ENCODE measurements at regions not wholly inside any gene's neighbourhood (a gene's known extent, or its start where the extent isn't known, plus 50 kb on each side); places are given as distances from the start of the nearest gene placed in this dataset.

DNA sequence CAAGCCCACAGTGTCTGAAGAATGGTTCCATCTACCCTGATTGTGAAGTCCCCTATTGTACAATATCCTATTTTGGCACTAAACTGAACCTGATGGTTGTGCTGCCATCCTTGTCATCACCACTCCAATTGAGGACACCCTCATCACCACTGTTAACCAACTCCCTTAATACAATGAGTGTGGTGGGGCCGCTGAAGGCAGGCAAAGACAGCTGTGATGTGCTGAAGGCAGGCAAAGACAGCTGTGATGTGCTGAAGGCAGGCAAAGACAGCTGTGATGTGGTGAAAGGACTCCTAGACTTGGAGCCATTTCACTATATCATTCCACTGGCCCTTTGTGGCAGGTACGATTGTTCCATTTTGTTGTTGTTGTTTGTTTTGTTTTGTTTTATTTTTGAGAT, 481.6 kb downstream of the SOX6 start:
- TF ChIP-seq, protein P1, sequence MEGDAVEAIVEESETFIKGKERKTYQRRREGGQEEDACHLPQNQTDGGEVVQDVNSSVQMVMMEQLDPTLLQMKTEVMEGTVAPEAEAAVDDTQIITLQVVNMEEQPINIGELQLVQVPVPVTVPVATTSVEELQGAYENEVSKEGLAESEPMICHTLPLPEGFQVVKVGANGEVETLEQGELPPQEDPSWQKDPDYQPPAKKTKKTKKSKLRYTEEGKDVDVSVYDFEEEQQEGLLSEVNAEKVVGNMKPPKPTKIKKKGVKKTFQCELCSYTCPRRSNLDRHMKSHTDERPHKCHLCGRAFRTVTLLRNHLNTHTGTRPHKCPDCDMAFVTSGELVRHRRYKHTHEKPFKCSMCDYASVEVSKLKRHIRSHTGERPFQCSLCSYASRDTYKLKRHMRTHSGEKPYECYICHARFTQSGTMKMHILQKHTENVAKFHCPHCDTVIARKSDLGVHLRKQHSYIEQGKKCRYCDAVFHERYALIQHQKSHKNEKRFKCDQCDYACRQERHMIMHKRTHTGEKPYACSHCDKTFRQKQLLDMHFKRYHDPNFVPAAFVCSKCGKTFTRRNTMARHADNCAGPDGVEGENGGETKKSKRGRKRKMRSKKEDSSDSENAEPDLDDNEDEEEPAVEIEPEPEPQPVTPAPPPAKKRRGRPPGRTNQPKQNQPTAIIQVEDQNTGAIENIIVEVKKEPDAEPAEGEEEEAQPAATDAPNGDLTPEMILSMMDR (IDR thresholded peaks at IDR 0.05), result no peak
- no peak overlapping the region for H3K27ac ChIP-seq
- H3K27me3 ChIP-seq, result no peaks in the 10 kb centered on the region
- no peaks in the 10 kb centered on the region for H3K36me3 ChIP-seq
- H3K9ac ChIP-seq (ENCODE audit: low read depth in 2 of 2, low read length in 2 of 2), result no peak overlapping the region
- no peaks in the 10 kb centered on the region for H3K4me1 ChIP-seq
- no peak overlapping the region for H3K4me3 ChIP-seq
- no peaks in the 10 kb centered on the region for H3K9me3 ChIP-seq
- DNase-seq, result no peak
- intact Hi-C loops (cut with DNase I), result no loop called here

DNA sequence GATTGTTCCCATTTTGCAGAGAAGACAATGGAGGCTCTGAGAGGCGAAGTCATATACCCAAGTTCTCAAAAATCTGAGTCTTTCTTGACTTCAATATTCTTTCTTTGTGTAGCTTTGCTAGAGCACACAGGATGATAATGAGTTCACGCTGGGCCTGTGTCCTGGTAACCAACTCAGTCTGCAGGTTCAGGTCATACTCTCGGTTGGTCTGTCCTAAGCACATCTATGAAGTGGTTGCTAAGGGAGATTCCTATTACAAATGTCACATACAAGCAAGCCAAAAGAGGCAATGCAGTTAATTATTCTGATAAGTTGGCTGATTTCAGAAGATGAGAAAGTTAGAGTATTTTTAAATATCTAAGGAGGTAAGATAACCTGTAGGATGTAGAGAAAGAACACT, 481.0 kb downstream of the SOX6 start:
- H3K27me3 ChIP-seq, result no peaks in the 10 kb centered on the region
- no peaks in the 10 kb centered on the region for H3K36me3 ChIP-seq
- intact Hi-C loops (cut with DNase I), result no loop called here

DNA sequence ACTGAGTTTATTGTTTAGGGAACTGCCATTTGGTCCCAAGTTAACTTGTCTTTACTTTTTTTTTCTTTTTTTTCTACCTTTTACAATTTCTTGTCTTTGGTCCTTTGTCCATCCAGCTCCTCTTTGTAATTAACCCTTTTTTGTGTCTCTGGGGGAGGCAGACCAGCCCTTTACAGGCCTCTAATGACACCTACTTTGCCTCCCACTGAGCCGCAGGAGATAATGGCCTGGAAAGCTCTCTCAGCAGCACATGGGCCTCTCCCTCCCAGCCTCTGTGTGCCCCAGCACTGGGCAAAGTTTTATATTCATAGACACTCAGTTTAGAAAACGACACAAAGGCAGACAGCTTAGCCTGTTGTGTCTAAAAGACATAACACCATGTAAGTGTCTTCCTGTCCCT, 480.4 kb downstream of the SOX6 start:
- no peaks in the 10 kb centered on the region for H3K9me3 ChIP-seq
- TF ChIP-seq, protein P1 (IDR thresholded peaks at IDR 0.05), result no peak
- H3K36me3 ChIP-seq, result no peaks in the 10 kb centered on the region
- H3K27me3 ChIP-seq, result no peaks in the 10 kb centered on the region
- H3K27ac ChIP-seq, result no peak overlapping the region
- intact Hi-C loops (cut with DNase I), result no loop called here
- no peak for DNase-seq
- no peaks in the 10 kb centered on the region for H3K4me1 ChIP-seq
- no peak overlapping the region for H3K4me3 ChIP-seq
- H3K9ac ChIP-seq (ENCODE audit: low read depth in 2 of 2, low read length in 2 of 2), result no peak overlapping the region

More for the DNA sequence above, 481.0 kb downstream of the SOX6 start:
- Histone ChIP-seq H3K9ac (ENCODE audit: low read depth in 2 of 2, low read length in 2 of 2) (no peak overlapping the region), H3K9me3 (no peaks in the 10 kb centered on the region), H3K27ac (no peak overlapping the region), H3K4me3 (no peak overlapping the region), H3K4me1 (no peaks in the 10 kb centered on the region)
- no peak for DNase-seq
- TF ChIP-seq, protein P1 (IDR thresholded peaks at IDR 0.05), result no peak

DNA sequence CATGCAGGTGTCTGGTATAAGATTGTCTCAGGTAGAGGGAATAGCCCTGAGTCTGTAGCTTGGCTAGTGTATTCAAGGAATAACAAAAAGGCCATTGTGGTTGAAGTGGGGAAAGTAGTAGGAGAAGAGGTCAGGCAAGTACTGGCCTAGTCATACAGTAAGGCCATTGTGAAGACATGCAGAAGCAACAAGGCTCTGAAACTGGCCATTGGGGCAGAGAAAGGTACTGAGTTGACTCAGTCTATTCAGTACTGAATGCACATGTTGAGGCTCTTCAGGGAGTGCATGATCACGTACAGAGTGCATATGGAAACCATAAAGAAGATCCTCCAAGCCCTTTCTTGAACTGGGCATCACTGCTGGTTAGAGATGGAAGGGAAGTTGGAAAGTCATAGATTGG, 477.6 kb downstream of the SOX6 start:
- no peaks in the 10 kb centered on the region for H3K4me1 ChIP-seq
- intact Hi-C loops (cut with DNase I), result no loop called here
- no peak overlapping the region for H3K27ac ChIP-seq
- TF ChIP-seq, protein P1 (IDR thresholded peaks at IDR 0.05), result no peak
- no peak for DNase-seq
- H3K27me3 ChIP-seq, result no peaks in the 10 kb centered on the region
- H3K36me3 ChIP-seq, result no peaks in the 10 kb centered on the region
- no peak overlapping the region for H3K9ac ChIP-seq (ENCODE audit: low read depth in 2 of 2, low read length in 2 of 2)
- no peaks in the 10 kb centered on the region for H3K9me3 ChIP-seq
- H3K4me3 ChIP-seq, result no peak overlapping the region

DNA sequence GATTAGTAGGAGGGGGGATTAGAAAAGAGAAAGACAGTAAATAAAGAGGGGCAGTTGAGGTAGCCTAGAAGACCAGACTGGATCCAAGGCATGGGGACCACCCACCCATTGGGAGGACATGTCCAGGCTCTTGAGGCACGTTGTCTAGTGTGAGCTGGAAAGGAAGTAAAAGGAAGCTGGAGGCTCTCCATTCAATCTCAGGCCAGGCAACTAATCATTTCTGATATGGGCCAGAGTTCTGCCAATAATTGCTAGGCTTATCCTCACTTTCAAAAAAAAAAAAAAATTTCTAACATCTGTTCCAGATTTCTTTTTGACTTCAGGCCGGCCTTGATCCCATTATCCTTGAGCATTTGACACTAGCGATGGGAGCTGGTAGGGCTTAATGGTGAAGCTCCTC, 476.1 kb downstream of the SOX6 start:
- TF ChIP-seq, protein P1 (IDR thresholded peaks at IDR 0.05), result no peak
- no peak for DNase-seq
- H3K27me3 ChIP-seq, result no peaks in the 10 kb centered on the region
- no peak overlapping the region for H3K27ac ChIP-seq
- H3K9ac ChIP-seq (ENCODE audit: low read depth in 2 of 2, low read length in 2 of 2), result no peak overlapping the region
- H3K4me1 ChIP-seq, result no peaks in the 10 kb centered on the region
- H3K36me3 ChIP-seq, result no peaks in the 10 kb centered on the region
- no peak overlapping the region for H3K4me3 ChIP-seq
- intact Hi-C loops (cut with DNase I), result no loop called here
- no peaks in the 10 kb centered on the region for H3K9me3 ChIP-seq
